Stomach (tissue), 4 donors: ENCODE measurements at regions not wholly inside any gene's neighbourhood (a gene's known extent, or its start where the extent isn't known, plus 50 kb on each side); places are given as distances from the start of the nearest gene placed in this dataset.

Experiments used
- POLR2A ChIP-seq, 4 donors: fragments of 450-650 bp; IDR thresholded peaks; one replicate each; pipeline ENCODE4 v1.6.1; 2016; ENCODE audit warnings: antibody characterized with exemption in 4 of 4, control low read depth in 2 of 4, mild to moderate bottlenecking in 1 of 4, moderate library complexity in 1 of 4
- TF ChIP-seq, protein P1 (sequence below), 7 experiments: fragments of 450-650 bp in 4 of 7; fragments of 200-600 bp in 3 of 7; sonication (generic) in 3 of 7; IDR thresholded peaks; one replicate each; pipeline ENCODE4 v1.5.1; 2016 to 2019; ENCODE audit warnings: antibody characterized with exemption in 7 of 7, control low read depth in 2 of 7, mild to moderate bottlenecking in 1 of 7

DNA sequence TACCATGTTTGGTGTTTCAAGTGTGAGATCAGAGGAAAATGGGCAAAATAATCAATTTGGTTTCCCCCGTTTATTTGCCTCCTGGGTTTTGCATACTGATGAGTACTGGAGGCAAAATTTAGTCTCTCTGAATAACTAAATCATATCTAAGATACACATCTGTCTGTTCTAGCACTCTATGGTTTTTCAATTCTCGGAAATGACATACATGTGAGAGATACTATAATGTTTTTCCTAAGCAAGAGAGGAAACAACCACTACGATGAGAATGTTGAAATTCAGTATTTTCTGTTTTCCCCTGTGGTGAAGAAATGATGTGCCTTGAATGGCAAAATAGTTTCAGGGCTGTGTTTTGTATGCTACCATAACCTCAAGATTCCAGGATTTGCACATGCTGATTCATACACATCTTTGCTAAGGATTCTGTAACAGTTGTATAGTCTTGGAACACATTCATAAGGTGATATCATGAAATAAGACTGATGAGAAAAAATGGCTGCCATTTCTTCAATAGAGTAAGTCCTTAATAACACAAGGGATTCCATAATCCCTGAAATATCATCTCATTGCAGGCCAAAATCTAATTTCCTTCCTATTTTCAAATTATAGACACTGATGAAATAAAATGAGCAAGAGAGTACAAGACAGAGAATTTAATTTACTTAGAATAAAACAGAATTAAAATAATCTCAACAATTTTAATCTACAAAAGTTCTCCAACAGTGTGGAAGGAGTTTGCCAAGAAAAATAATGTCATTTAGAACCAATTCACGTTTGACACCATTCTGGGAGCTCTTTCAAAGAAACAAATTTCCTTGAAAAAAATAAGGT is 316.6 kb downstream of the FIGN start:
- TF ChIP-seq, protein P1, sequence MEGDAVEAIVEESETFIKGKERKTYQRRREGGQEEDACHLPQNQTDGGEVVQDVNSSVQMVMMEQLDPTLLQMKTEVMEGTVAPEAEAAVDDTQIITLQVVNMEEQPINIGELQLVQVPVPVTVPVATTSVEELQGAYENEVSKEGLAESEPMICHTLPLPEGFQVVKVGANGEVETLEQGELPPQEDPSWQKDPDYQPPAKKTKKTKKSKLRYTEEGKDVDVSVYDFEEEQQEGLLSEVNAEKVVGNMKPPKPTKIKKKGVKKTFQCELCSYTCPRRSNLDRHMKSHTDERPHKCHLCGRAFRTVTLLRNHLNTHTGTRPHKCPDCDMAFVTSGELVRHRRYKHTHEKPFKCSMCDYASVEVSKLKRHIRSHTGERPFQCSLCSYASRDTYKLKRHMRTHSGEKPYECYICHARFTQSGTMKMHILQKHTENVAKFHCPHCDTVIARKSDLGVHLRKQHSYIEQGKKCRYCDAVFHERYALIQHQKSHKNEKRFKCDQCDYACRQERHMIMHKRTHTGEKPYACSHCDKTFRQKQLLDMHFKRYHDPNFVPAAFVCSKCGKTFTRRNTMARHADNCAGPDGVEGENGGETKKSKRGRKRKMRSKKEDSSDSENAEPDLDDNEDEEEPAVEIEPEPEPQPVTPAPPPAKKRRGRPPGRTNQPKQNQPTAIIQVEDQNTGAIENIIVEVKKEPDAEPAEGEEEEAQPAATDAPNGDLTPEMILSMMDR (IDR thresholded peaks at IDR 0.05), result no peak
- no peak for TF ChIP-seq POLR2A (IDR thresholded peaks at IDR 0.05)
